ENCODE measurements at regions not wholly inside any gene's neighbourhood (a gene's known extent, or its start where the extent isn't known, plus 50 kb on each side); places are given as distances from the start of the nearest gene placed in this dataset.

DNA sequence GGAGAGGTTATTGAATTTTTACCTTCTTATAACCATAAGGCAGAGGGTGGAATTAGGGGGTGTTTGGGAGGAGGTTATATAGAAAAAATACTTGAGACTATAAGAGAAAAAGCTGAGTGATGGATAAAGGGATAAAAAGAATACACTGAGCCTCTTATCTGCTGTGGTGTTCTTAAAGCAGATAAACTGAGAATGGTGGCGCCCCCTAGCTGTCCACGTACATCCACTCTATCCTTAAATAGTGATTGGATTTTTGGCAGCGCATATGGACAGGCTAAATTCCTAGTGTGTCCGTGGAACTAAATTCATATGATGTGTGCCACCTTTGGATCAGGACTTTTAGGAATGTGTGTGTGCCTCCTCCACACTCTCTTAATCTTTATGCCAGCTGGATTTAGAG is 121.1 kb downstream of the OXSM start:
- TF ChIP-seq MXI1 (IDR thresholded peaks at IDR 0.05; ENCODE audit: borderline replicate concordance, low read depth, low read length) (no peak), MAFF (IDR thresholded peaks at IDR 0.05; ENCODE audit: low read depth, low read length) (no peak), ZNF335 (CRISPR knock-in tag; IDR thresholded peaks at IDR 0.05) (no peak)
- TF ChIP-seq, protein P1, sequence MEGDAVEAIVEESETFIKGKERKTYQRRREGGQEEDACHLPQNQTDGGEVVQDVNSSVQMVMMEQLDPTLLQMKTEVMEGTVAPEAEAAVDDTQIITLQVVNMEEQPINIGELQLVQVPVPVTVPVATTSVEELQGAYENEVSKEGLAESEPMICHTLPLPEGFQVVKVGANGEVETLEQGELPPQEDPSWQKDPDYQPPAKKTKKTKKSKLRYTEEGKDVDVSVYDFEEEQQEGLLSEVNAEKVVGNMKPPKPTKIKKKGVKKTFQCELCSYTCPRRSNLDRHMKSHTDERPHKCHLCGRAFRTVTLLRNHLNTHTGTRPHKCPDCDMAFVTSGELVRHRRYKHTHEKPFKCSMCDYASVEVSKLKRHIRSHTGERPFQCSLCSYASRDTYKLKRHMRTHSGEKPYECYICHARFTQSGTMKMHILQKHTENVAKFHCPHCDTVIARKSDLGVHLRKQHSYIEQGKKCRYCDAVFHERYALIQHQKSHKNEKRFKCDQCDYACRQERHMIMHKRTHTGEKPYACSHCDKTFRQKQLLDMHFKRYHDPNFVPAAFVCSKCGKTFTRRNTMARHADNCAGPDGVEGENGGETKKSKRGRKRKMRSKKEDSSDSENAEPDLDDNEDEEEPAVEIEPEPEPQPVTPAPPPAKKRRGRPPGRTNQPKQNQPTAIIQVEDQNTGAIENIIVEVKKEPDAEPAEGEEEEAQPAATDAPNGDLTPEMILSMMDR (CRISPR knock-in tag; IDR thresholded peaks at IDR 0.05), result peak; percentile 42

Data from HepG2 (cell line).